HCT116 (cell line): ENCODE measurements at regions not wholly inside any gene's neighbourhood (a gene's known extent, or its start where the extent isn't known, plus 50 kb on each side); places are given as distances from the start of the nearest gene placed in this dataset.

ENCODE experiments used
- CTCF ChIP-seq, 3 experiments: fragments of 200-600 bp in 1 of 3; sonication (generic) in 1 of 3; IDR thresholded peaks in 2 of 3; conservative IDR thresholded peaks in 1 of 3; 2 replicates each; pipeline ENCODE4 v1.5.1; 2012 to 2017; ENCODE audit warnings: low read depth in 2 of 3, low read length in 2 of 3, antibody characterized with exemption in 1 of 3, borderline replicate concordance in 1 of 3, control low read depth in 1 of 3, mild to moderate bottlenecking in 1 of 3, mixed read lengths in 1 of 3, mixed run types in 1 of 3, moderate library complexity in 1 of 3; ENCODE audit not compliant: insufficient read depth in 1 of 3
- EZH2 ChIP-seq: fragments of 200-600 bp; sonication (generic); IDR thresholded peaks from 2 replicates; pipeline ENCODE4 v1.6.1; 2017; ENCODE audit warnings: antibody characterized with exemption, mixed run types
- JUND ChIP-seq: IDR thresholded peaks from 2 replicates; pipeline ENCODE4 v1.6.1; 2012

GRCh38 chr18:25001803-25002202 lies 350.2 kb downstream of the ZNF521 start:
- no peak for TF ChIP-seq EZH2
- no peak for TF ChIP-seq JUND
- no peak for TF ChIP-seq CTCF (IDR thresholded peaks at IDR 0.05 in 2 of 3, conservative IDR thresholded peaks at IDR 0.05 in 1 of 3; ENCODE audit: borderline replicate concordance in 1 of 3, insufficient read depth in 1 of 3, low read depth in 2 of 3, low read length in 2 of 3)
